A549 (cell line): ENCODE measurements at regions not wholly inside any gene's neighbourhood (a gene's known extent, or its start where the extent isn't known, plus 50 kb on each side); places are given as distances from the start of the nearest gene placed in this dataset.

Experiments
- ATAC-seq, 2 experiments: fragments of 200-7000 bp in 1 of 2; fragments of >200 bp in 1 of 2; cut with Nextera tagmentation in 1 of 2; cut with Tn5 transposase in 1 of 2; 3 replicates each; pipeline versions ENCODE4 v1.8.0 to v1.9.1; 2018 to 2020; ENCODE audit warnings: mild to moderate bottlenecking in 1 of 2, moderate library complexity in 1 of 2
- CTCF ChIA-PET: fragments of 300-600 bp; sonication (Branson Sonifier 250); formaldehyde crosslinking; extraction: SDS; loops from one replicate; lab custom pipeline; 2021; ENCODE audit warnings: antibody characterized with exemption, inconsistent platforms; lab: Yijun Ruan, JAX
- POLR2A ChIA-PET: fragments of 350-600 bp; formaldehyde crosslinking; extraction: SDS; loops from one replicate; lab custom pipeline; 2021; ENCODE audit warnings: antibody characterized with exemption, inconsistent platforms; lab: Yijun Ruan, JAX
- DNase-seq, 2 experiments: peaks; one replicate each; pipeline versions ENCODE4 v3.0.0 to v3.0.0-alpha.2; 2011 to 2016; ENCODE audit warnings: low read depth in 1 of 2, low spot score in 1 of 2
- FAIRE-seq: peaks from 2 replicates; lab custom pipeline; 2011; peaks lifted over from hg19 to GRCh38; lab: Jason Lieb, UNC
- H3K27ac ChIP-seq, 2 experiments: fragments of >200 bp; sonication (Bioruptor Twin); formaldehyde crosslinking; 3 replicates each; pipeline ENCODE4 v1.5.1; 2016 to 2017
- H3K4me1 ChIP-seq: fragments of >200 bp; sonication (Bioruptor Twin); formaldehyde crosslinking; 3 replicates; pipeline ENCODE4 v1.6.1; 2016
- H3K4me2 ChIP-seq: fragments of >200 bp; sonication (Bioruptor Twin); formaldehyde crosslinking; 3 replicates; pipeline ENCODE4 v1.6.1; 2016
- H3K4me3 ChIP-seq: fragments of >200 bp; sonication (Bioruptor Twin); formaldehyde crosslinking; 3 replicates; pipeline ENCODE4 v1.5.1; 2016
- H3K9me3 ChIP-seq: fragments of >200 bp; sonication (Bioruptor Twin); formaldehyde crosslinking; 3 replicates; pipeline ENCODE4 v1.6.1; 2016
- BHLHE40 ChIP-seq: IDR thresholded peaks from 2 replicates; pipeline ENCODE4 v1.6.1; 2012; ENCODE audit warnings: low read depth, low read length, inconsistent platforms
- CBX8 ChIP-seq: fragments of 200-600 bp; sonication (generic); IDR thresholded peaks from 2 replicates; pipeline ENCODE4 v1.6.1; 2016
- CHD4 ChIP-seq: fragments of 200-600 bp; sonication (generic); IDR thresholded peaks from 2 replicates; pipeline ENCODE4 v1.6.1; 2016; ENCODE audit warnings: antibody characterized with exemption, mild to moderate bottlenecking, borderline replicate concordance
- EHF ChIP-seq: fragments of 250-450 bp; sonication (Bioruptor Pico); IDR thresholded peaks from 2 replicates; pipeline ENCODE4 v1.5.0; 2020; ENCODE audit warnings: mild to moderate bottlenecking
- EHMT2 ChIP-seq: fragments of 200-600 bp; sonication (generic); IDR thresholded peaks from 2 replicates; pipeline ENCODE4 v1.6.1; 2016; ENCODE audit warnings: antibody characterized with exemption, low read depth, mild to moderate bottlenecking, moderate library complexity
- FOSB ChIP-seq: fragments of 250-450 bp; sonication (Bioruptor Pico); IDR thresholded peaks from 2 replicates; pipeline ENCODE4 v1.5.0; 2020; ENCODE audit warnings: mild to moderate bottlenecking, moderate library complexity
- MAZ ChIP-seq: fragments of 150-350 bp; IDR thresholded peaks from 2 replicates; pipeline ENCODE4 v1.6.1; 2014; ENCODE audit warnings: antibody characterized with exemption, low read depth, low read length, borderline replicate concordance
- MYC ChIP-seq: IDR thresholded peaks from 2 replicates; pipeline ENCODE4 v1.6.1; 2012; ENCODE audit warnings: mild to moderate bottlenecking, inconsistent platforms, low read length, improper control_type of control experiment, borderline replicate concordance
- NPAS2 ChIP-seq: fragments of 250-450 bp; sonication (Bioruptor Pico); IDR thresholded peaks from 2 replicates; pipeline ENCODE4 v1.8.0; 2022; ENCODE audit warnings: mild to moderate bottlenecking, moderate library complexity, borderline replicate concordance
- NR3C1 ChIP-seq: fragments of >200 bp; sonication (Bioruptor Twin); formaldehyde crosslinking; IDR thresholded peaks from 3 replicates; pipeline ENCODE4 v1.6.1; 2017
- PHF8 ChIP-seq: fragments of 200-600 bp; sonication (generic); IDR thresholded peaks from 2 replicates; pipeline ENCODE4 v1.6.1; 2016; ENCODE audit warnings: low read depth, mild to moderate bottlenecking, antibody characterized with exemption, moderate library complexity, borderline replicate concordance
- POLR2A ChIP-seq: IDR thresholded peaks from 2 replicates; pipeline ENCODE4 v1.6.1; 2012; ENCODE audit warnings: mild to moderate bottlenecking, low read length
- RAD21 ChIP-seq, 2 experiments: fragments of >200 bp in 1 of 2; sonication (Bioruptor Twin) in 1 of 2; formaldehyde crosslinking in 1 of 2; IDR thresholded peaks in 1 of 2; conservative IDR thresholded peaks in 1 of 2; 2 replicates in 1 of 2; 3 replicates in 1 of 2; pipeline ENCODE4 v1.6.1; 2012 to 2018; ENCODE audit warnings: inconsistent platforms in 1 of 2
- RCOR1 ChIP-seq: fragments of 150-350 bp; IDR thresholded peaks from 2 replicates; pipeline ENCODE4 v1.6.1; 2014; ENCODE audit warnings: antibody characterized with exemption, low read length, low read depth
- RFX5 ChIP-seq: fragments of 450-650 bp; IDR thresholded peaks from 2 replicates; pipeline ENCODE4 v1.7.1; 2014; ENCODE audit warnings: antibody characterized with exemption, mild to moderate bottlenecking, moderate library complexity
- SREBF2 ChIP-seq: fragments of 450-650 bp; IDR thresholded peaks from 2 replicates; pipeline ENCODE4 v1.6.1; 2014; ENCODE audit warnings: mild to moderate bottlenecking, moderate library complexity
- TP53 ChIP-seq: fragments of 250-450 bp; sonication (Bioruptor Pico); IDR thresholded peaks from 2 replicates; pipeline ENCODE4 v1.5.0; 2021; ENCODE audit warnings: mild to moderate bottlenecking, moderate library complexity
- ZSCAN20 ChIP-seq: fragments of 250-450 bp; sonication (Bioruptor Pico); IDR thresholded peaks from 2 replicates; pipeline ENCODE4 v1.8.0; 2022; ENCODE audit warnings: mild to moderate bottlenecking, moderate library complexity
- WGBS: methylation state at CpG from one replicate; pipeline ENCODE4 v1.1.6; 2017; ENCODE audit errors: missing lambda C conversion rate; 5-methylcytosine and 5-hydroxymethylcytosine counted together
- TF ChIP-seq, protein P1 (sequence below): fragments of 250-450 bp; sonication (Bioruptor Pico); IDR thresholded peaks from 2 replicates; pipeline ENCODE4 v1.5.0; 2021; ENCODE audit warnings: mild to moderate bottlenecking, moderate library complexity, borderline replicate concordance
- TF ChIP-seq, protein P2 (sequence below): IDR thresholded peaks from 2 replicates; pipeline ENCODE4 v1.6.1; 2012
- TF ChIP-seq, protein P3 (sequence below): fragments of >200 bp; sonication (Bioruptor Twin); formaldehyde crosslinking; IDR thresholded peaks from 3 replicates; pipeline ENCODE4 v1.6.1; 2016
- TF ChIP-seq, protein P4 (sequence below): IDR thresholded peaks from 2 replicates; pipeline ENCODE4 v1.6.1; 2012
- TF ChIP-seq, protein P5 (sequence below): fragments of 250-450 bp; sonication (Bioruptor Pico); IDR thresholded peaks from 2 replicates; pipeline ENCODE4 v1.5.0; 2020; ENCODE audit warnings: low read depth, mild to moderate bottlenecking, moderate library complexity

DNA sequence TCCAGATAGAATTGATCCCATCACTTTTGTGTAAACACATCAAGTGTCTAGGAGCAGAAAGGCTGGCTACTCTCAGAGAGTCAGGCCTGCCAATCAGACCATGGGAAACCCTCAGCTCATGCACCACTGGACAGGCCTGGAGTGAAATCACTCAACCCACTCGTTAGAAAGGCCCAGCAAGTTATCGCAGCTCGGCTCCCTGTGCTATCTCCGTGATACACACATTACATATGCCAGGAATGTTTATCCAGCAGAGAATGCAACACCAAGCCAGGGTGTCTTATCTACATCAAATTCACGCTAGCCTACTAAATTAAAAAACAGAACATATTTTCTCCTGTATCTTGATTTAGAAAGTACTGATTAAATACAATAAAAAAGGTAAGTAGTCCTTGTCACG, 232.4 kb upstream of the FOXQ1 start (continued):
- TF ChIP-seq, protein P1, sequence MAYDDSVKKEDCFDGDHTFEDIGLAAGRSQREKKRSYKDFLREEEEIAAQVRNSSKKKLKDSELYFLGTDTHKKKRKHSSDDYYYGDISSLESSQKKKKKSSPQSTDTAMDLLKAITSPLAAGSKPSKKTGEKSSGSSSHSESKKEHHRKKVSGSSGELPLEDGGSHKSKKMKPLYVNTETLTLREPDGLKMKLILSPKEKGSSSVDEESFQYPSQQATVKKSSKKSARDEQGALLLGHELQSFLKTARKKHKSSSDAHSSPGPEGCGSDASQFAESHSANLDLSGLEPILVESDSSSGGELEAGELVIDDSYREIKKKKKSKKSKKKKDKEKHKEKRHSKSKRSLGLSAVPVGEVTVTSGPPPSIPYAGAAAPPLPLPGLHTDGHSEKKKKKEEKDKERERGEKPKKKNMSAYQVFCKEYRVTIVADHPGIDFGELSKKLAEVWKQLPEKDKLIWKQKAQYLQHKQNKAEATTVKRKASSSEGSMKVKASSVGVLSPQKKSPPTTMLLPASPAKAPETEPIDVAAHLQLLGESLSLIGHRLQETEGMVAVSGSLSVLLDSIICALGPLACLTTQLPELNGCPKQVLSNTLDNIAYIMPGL (CRISPR knock-in tag) = no peak
- TF ChIP-seq ZSCAN20 (CRISPR knock-in tag) = no peak
- TF ChIP-seq SREBF2 = no peak
- TF ChIP-seq EHF (CRISPR knock-in tag) = no peak
- no peak for TF ChIP-seq NR3C1
- no peak for TF ChIP-seq RAD21 (conservative IDR thresholded peaks at IDR 0.05 in 1 of 2, IDR thresholded peaks at IDR 0.05 in 1 of 2)
- no peak for TF ChIP-seq FOSB (CRISPR knock-in tag)

DNA sequence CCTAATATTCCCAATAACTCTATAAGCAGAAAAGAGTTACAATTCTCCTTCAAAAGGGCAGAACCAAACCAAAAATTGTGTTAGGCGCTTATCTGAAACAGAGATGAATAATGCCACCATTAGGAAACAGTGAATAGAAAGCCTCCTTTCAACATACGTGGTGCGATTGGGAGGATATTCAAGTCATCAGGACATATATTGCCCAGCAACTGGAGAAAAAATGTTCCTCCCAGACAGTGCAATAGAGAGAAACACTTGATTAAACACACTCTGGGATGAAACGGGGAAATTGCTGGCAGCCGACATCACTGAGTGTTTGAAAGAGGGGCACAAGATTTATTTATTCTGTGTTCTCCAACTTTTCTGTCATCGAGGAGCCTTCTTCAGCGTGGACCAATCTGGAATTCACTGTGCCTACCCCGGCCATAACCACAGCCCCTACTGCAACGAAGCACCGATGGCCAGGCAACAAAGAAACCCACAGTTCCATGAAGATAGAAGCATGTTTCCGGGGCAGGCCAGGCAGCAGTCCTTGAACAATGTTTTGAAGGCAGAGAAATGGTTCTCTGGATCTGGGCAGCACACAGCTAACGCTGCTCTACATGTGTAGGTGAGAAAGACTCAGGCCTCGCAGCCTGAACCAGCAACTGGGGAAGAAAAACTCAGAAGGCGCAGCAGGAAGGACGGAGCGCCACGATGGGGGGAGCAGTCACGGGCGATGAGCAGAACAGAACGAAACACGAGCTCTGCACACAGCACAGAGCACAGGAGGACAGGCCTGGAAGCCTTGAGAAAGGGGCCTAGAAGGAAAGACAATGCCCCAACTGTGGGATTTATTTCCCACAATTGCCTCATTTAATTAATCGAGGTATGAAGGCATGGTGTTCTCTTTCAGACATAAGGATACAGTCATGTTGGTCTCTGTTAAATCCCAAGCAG, 234.2 kb upstream of the FOXQ1 start:
- H3K9me3 ChIP-seq = no peaks in the 10 kb centered on the region
- no peak for TF ChIP-seq RAD21 (conservative IDR thresholded peaks at IDR 0.05 in 1 of 2, IDR thresholded peaks at IDR 0.05 in 1 of 2)
- TF ChIP-seq EHMT2 = no peak
- TF ChIP-seq PHF8 = no peak
- TF ChIP-seq RFX5 = no peak
- TF ChIP-seq NPAS2 = no peak
- TF ChIP-seq BHLHE40 = no peak
- no peak for TF ChIP-seq MAZ
- no peak for TF ChIP-seq EHF (CRISPR knock-in tag)
- no peak for TF ChIP-seq TP53
- TF ChIP-seq POLR2A = no peak
- TF ChIP-seq MYC = no peak
- FAIRE-seq = no peak
- H3K4me2 ChIP-seq = no peak overlapping the region
- no peak for DNase-seq
- no peak overlapping the region for H3K27ac ChIP-seq
- 80% methylated on average over 19 of the region's 22 CpGs for WGBS
- H3K4me1 ChIP-seq = no peaks in the 10 kb centered on the region
- ChIA-PET CTCF (no interaction called here), POLR2A (no interaction called here)
- no peak overlapping the region for H3K4me3 ChIP-seq
- ATAC-seq = no peak

DNA sequence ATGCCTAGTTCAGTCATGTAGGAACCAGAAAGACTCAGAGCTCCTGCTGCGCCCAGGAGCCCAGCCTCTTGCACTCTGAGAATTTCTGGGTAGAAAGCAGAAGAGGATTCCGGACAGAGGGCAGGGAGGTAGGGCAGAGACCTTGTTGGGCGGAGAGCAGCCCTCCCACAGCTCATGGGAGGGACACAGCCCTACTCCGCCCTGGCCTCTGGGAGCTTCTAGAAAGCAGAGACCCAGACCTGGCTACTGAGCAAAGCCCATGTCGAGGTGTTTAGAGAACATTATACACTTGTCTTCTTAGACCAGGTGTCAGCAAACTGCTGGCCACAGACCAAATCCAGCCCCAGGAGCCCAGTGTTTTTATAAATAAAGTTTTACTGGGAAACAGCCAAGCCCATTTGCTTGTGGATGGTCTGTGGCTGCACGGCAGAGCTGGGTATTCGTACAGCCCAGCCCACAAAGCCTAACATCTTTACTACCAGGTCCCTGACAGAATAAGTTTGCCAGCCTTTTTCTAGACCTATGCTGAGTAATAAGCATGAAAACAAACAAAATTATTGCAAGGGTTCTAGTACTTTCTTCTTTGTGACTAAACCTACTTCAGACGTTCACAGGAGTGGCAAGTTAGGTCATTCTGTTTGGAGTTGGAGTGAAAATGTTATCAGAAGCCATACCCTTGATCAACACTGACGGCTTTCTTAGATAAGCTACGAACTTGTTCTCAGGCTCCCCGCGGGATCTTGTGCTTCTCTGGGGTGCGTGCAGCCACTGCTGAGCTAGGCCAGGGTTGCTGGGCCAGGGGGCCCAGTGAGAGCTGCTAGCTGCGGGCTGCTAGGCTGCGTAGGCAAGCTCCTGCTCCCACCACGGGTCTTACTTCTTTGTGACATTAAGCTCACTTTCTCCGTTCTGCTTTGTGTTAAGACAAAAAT, 235.1 kb upstream of the FOXQ1 start:
- Histone ChIP-seq H3K4me1 (no peaks in the 10 kb centered on the region), H3K4me2 (no peak overlapping the region), H3K27ac (no peak overlapping the region), H3K4me3 (no peak overlapping the region), H3K9me3 (no peaks in the 10 kb centered on the region)
- ChIA-PET POLR2A (no interaction called here), CTCF (interaction anchor here (1.0 kb wide), 1 partner anchor 9 kb away, joined by 4 read pairs; no protein-coding TSS in a partner anchor)
- DNase-seq (no peak), FAIRE-seq (no peak), ATAC-seq (no peak)
- 73% methylated on average over 13 of the region's 17 CpGs for WGBS
- TF ChIP-seq RFX5 = no peak
- no peak for TF ChIP-seq RCOR1
- TF ChIP-seq, protein P2, sequence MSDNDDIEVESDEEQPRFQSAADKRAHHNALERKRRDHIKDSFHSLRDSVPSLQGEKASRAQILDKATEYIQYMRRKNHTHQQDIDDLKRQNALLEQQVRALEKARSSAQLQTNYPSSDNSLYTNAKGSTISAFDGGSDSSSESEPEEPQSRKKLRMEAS = no peak
- TF ChIP-seq, protein P3, sequence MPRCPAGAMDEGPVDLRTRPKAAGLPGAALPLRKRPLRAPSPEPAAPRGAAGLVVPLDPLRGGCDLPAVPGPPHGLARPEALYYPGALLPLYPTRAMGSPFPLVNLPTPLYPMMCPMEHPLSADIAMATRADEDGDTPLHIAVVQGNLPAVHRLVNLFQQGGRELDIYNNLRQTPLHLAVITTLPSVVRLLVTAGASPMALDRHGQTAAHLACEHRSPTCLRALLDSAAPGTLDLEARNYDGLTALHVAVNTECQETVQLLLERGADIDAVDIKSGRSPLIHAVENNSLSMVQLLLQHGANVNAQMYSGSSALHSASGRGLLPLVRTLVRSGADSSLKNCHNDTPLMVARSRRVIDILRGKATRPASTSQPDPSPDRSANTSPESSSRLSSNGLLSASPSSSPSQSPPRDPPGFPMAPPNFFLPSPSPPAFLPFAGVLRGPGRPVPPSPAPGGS = no peak
- TF ChIP-seq, protein P4, sequence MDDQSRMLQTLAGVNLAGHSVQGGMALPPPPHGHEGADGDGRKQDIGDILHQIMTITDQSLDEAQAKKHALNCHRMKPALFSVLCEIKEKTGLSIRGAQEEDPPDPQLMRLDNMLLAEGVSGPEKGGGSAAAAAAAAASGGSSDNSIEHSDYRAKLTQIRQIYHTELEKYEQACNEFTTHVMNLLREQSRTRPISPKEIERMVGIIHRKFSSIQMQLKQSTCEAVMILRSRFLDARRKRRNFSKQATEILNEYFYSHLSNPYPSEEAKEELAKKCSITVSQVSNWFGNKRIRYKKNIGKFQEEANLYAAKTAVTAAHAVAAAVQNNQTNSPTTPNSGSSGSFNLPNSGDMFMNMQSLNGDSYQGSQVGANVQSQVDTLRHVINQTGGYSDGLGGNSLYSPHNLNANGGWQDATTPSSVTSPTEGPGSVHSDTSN = no peak
- TF ChIP-seq, protein P5, sequence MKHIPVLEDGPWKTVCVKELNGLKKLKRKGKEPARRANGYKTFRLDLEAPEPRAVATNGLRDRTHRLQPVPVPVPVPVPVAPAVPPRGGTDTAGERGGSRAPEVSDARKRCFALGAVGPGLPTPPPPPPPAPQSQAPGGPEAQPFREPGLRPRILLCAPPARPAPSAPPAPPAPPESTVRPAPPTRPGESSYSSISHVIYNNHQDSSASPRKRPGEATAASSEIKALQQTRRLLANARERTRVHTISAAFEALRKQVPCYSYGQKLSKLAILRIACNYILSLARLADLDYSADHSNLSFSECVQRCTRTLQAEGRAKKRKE (CRISPR knock-in tag) = no peak
- no peak for TF ChIP-seq CBX8
- TF ChIP-seq CHD4 = no peak
- TF ChIP-seq, protein P1 (CRISPR knock-in tag) = no peak
